Endothelial cell of umbilical vein (primary cell): ENCODE measurements at regions not wholly inside any gene's neighbourhood (a gene's known extent, or its start where the extent isn't known, plus 50 kb on each side); places are given as distances from the start of the nearest gene placed in this dataset.

Source experiments
- BruUV-seq: library from RNA; stranded (reverse); fragments of 400-500 nt; replicated peaks from 2 replicates; lab custom pipeline; 2021; lab: Mats Ljungman, UMichigan
- CTCF ChIA-PET: fragments of 300-600, 350-600 bp; sonication (Branson Sonifier 250); formaldehyde crosslinking; loops from one replicate; lab custom pipeline; 2021; ENCODE audit warnings: antibody characterized with exemption, inconsistent platforms; lab: Charles Lee
- POLR2A ChIA-PET: fragments of 300-600, 350-600 bp; sonication (Branson Sonifier 250); formaldehyde crosslinking; loops from one replicate; lab custom pipeline; 2021; ENCODE audit warnings: antibody characterized with exemption, inconsistent platforms; lab: Charles Lee
- DNase-seq: peaks from one replicate; pipeline ENCODE4 v3.0.0-alpha.2; 2011; ENCODE audit warnings: low read depth, low spot score
- FAIRE-seq: peaks from 2 replicates; lab custom pipeline; 2011; peaks lifted over from hg19 to GRCh38; lab: Jason Lieb, UNC
- H2AFZ ChIP-seq: 2 replicates; pipeline ENCODE4 v1.6.0; 2012; ENCODE audit warnings: low read depth, low read length, control low read depth, inconsistent platforms
- H3K27ac ChIP-seq: 2 replicates; pipeline ENCODE4 v1.5.1; 2011; ENCODE audit warnings: low read depth, mild to moderate bottlenecking, control low read depth, low read length, moderate library complexity; ENCODE audit not compliant: insufficient read depth
- H3K27me3 ChIP-seq, 2 experiments: 2 replicates each; pipeline versions ENCODE4 v1.6.0 to v1.6.1; 2011; ENCODE audit warnings: low read length in 2 of 2, mixed read lengths in 1 of 2; ENCODE audit not compliant: control insufficient read depth in 2 of 2, insufficient read depth in 2 of 2
- H3K36me3 ChIP-seq, 2 experiments: 2 replicates in 1 of 2; 3 replicates in 1 of 2; pipeline ENCODE4 v1.5.1; 2011; ENCODE audit warnings: low read length in 2 of 2, mild to moderate bottlenecking in 1 of 2, moderate library complexity in 1 of 2; ENCODE audit not compliant: control insufficient read depth in 2 of 2, insufficient read depth in 2 of 2; ENCODE audit errors: extremely low read depth in 1 of 2
- H3K4me1 ChIP-seq: 3 replicates; pipeline ENCODE4 v1.5.1; 2011; ENCODE audit warnings: mild to moderate bottlenecking, low read length; ENCODE audit not compliant: control insufficient read depth, insufficient read depth; ENCODE audit errors: extremely low read depth
- H3K4me2 ChIP-seq: 2 replicates; pipeline ENCODE4 v1.6.1; 2011; ENCODE audit warnings: low read length, control low read depth, mixed read lengths; ENCODE audit not compliant: insufficient read depth
- H3K4me3 ChIP-seq, 3 experiments: fragments of 200-600 bp in 1 of 3; sonication (generic), shearing (Covaris generic) in 1 of 3; replicated peaks in 1 of 3; 2 replicates each; pipeline ENCODE4 v1.5.1; 2011 to 2016; ENCODE audit warnings: control low read depth in 3 of 3, low read length in 3 of 3, mild to moderate bottlenecking in 2 of 3, inconsistent platforms in 1 of 3, low read depth in 1 of 3, moderate library complexity in 1 of 3; ENCODE audit not compliant: insufficient read depth in 1 of 3
- H3K79me2 ChIP-seq: 2 replicates; pipeline ENCODE4 v1.6.0; 2012; ENCODE audit warnings: low read length, inconsistent platforms; ENCODE audit not compliant: control insufficient read depth, insufficient read depth
- H3K9ac ChIP-seq: replicated peaks from 2 replicates; pipeline ENCODE3; 2011; ENCODE audit warnings: low read length, control low read depth; ENCODE audit not compliant: insufficient read depth; ENCODE audit errors: extremely low read depth
- H3K9me1 ChIP-seq: replicated peaks from 3 replicates; pipeline ENCODE4 v1.6.0; 2011; ENCODE audit warnings: mild to moderate bottlenecking, low read length; ENCODE audit not compliant: control insufficient read depth, insufficient read depth; ENCODE audit errors: extremely low read depth
- H3K9me3 ChIP-seq: replicated peaks from 2 replicates; pipeline ENCODE4 v1.5.1; 2012; ENCODE audit warnings: low read length, inconsistent platforms; ENCODE audit not compliant: control insufficient read depth, insufficient read depth
- H4K20me1 ChIP-seq: replicated peaks from 2 replicates; pipeline ENCODE3; 2011; ENCODE audit warnings: mild to moderate bottlenecking, low read length; ENCODE audit not compliant: control insufficient read depth, insufficient read depth; ENCODE audit errors: extremely low read depth
- CTCF ChIP-seq, 2 donors: IDR thresholded peaks; 1 replicate in 1 of 2; 2 replicates in 1 of 2; pipeline ENCODE4 v1.5.1; 2011; ENCODE audit warnings: low read length in 2 of 2, mild to moderate bottlenecking in 2 of 2, moderate library complexity in 2 of 2, control low read depth in 1 of 2, inconsistent platforms in 1 of 2, low read depth in 1 of 2; ENCODE audit not compliant: insufficient read depth in 1 of 2; ENCODE audit errors: extremely low read depth in 1 of 2
- EZH2 ChIP-seq: IDR thresholded peaks from 2 replicates; pipeline ENCODE4 v1.6.1; 2012; ENCODE audit warnings: borderline replicate concordance, low read depth, mild to moderate bottlenecking, moderate library complexity, low read length, inconsistent platforms; ENCODE audit not compliant: severe bottlenecking
- FOS ChIP-seq: IDR thresholded peaks from 2 replicates; pipeline ENCODE4 v1.6.1; 2011; ENCODE audit warnings: mild to moderate bottlenecking, low read length, moderate library complexity, borderline replicate concordance; ENCODE audit not compliant: insufficient read depth
- GATA2 ChIP-seq: IDR thresholded peaks from 2 replicates; pipeline ENCODE4 v1.7.0; 2011; ENCODE audit warnings: low read depth, mild to moderate bottlenecking, moderate library complexity, mixed read lengths, low read length; ENCODE audit not compliant: insufficient read length, insufficient read depth
- JUN ChIP-seq: IDR thresholded peaks from 2 replicates; pipeline ENCODE4 v1.6.1; 2011; ENCODE audit warnings: borderline replicate concordance, low read depth; ENCODE audit not compliant: insufficient read length, insufficient read depth
- MAX ChIP-seq: IDR thresholded peaks from 2 replicates; pipeline ENCODE4 v1.6.1; 2011; ENCODE audit not compliant: insufficient read depth, insufficient read length
- MYC ChIP-seq: IDR thresholded peaks from one replicate; pipeline ENCODE4 v1.6.1; 2011; ENCODE audit warnings: mild to moderate bottlenecking, low read depth, low read length
- POLR2A ChIP-seq: IDR thresholded peaks from 2 replicates; pipeline ENCODE4 v1.6.1; 2012; ENCODE audit warnings: low read depth, mild to moderate bottlenecking, control low read depth, low read length
- POLR2AphosphoS5 ChIP-seq: IDR thresholded peaks from 2 replicates; pipeline ENCODE4 v1.6.1; 2012; ENCODE audit warnings: low read depth, mild to moderate bottlenecking, control low read depth, low read length, moderate library complexity; ENCODE audit not compliant: insufficient read depth
- dilution Hi-C: fragments of 300-500 bp; cut with MboI; formaldehyde crosslinking; loops from one replicate; pipeline ENCODE4 v1.15.0; 2019; ENCODE audit warnings: low sequenced_read_pairs; ENCODE audit not compliant: extremely low pct_ligation_motif_present
- intact Hi-C: fragments of 100-400 bp; cut with micrococcal nuclease; formaldehyde crosslinking; loops from one replicate; pipeline ENCODE4 v1.10.0; 2022

- no peak for FAIRE-seq
- H3K9me3 ChIP-seq, result no peaks in the 10 kb centered on the region
- H3K4me1 ChIP-seq, result no peaks in the 10 kb centered on the region
- DNase-seq, result no peak
- H2AFZ ChIP-seq, result no peak overlapping the region
- no peak overlapping the region for H3K27ac ChIP-seq
- no peak overlapping the region for H3K9ac ChIP-seq
- dilution Hi-C loops, result no loop called here
- H3K79me2 ChIP-seq, result no peaks in the 10 kb centered on the region
- ChIA-PET CTCF (no interaction called here), POLR2A (no interaction called here)
- H3K4me3 ChIP-seq, result no peak overlapping the region
- H3K4me2 ChIP-seq, result no peak overlapping the region
- no peaks in the 10 kb centered on the region for H3K36me3 ChIP-seq
- no peaks in the 10 kb centered on the region for H4K20me1 ChIP-seq
- no peak for TF ChIP-seq JUN
- no peak for TF ChIP-seq POLR2A
- TF ChIP-seq POLR2AphosphoS5, result no peak
- no peak for TF ChIP-seq MYC
- TF ChIP-seq FOS, result no peak
- no peak for TF ChIP-seq MAX
- no peak for TF ChIP-seq CTCF (IDR thresholded peaks at IDR 0.05; ENCODE audit: extremely low read depth in 1 of 2, insufficient read depth in 1 of 2, low read depth in 1 of 2, low read length in 2 of 2)
- no peak for TF ChIP-seq EZH2
- no peak for TF ChIP-seq GATA2
- BruUV-seq, result no TSS peak
- no peaks in the 10 kb centered on the region for H3K9me1 ChIP-seq
- no peaks in the 10 kb centered on the region for H3K27me3 ChIP-seq
- intact Hi-C loops, result no loop called here
These were observed 836.4 kb downstream of the SLC4A3 start for GRCh38 chr2:220463876-220464275.
